Esophagus mucosa (tissue), 1 donor: ENCODE measurements at regions not wholly inside any gene's neighbourhood (a gene's known extent, or its start where the extent isn't known, plus 50 kb on each side); places are given as distances from the start of the nearest gene placed in this dataset.
"Not testable (repeated sequence)": the region's sequence is repeated elsewhere in the genome, so short reads cannot be mapped to it uniquely, and the experiment has no call there.

Experiments
- ATAC-seq: fragments of 200-7000 bp; cut with Tn5 transposase; one replicate; pipeline ENCODE4 v1.9.1; 2020
- donor health status: DM: yes; HTN: yes; CAD: no.

DNA sequence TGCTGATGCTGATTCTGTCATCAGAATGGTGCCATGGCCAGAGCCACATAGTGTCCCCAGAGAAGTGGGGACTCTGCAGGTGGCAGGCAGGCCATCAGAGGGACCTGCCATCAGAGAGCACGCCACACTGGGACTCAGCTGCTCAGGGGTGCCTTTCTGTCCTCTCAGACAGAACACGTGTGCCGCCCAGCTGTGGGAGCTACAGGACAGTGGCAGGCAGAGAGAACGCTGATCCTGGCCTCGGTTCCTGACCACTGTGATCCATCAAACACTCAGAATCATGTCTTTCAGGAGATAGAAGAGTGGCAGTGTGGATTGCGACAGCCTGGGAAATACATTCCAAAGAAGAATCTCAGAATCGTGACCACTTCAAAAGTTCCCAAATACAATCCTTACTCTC lies 497.2 kb upstream of the SALL3 start:
- ATAC-seq = no peak

DNA sequence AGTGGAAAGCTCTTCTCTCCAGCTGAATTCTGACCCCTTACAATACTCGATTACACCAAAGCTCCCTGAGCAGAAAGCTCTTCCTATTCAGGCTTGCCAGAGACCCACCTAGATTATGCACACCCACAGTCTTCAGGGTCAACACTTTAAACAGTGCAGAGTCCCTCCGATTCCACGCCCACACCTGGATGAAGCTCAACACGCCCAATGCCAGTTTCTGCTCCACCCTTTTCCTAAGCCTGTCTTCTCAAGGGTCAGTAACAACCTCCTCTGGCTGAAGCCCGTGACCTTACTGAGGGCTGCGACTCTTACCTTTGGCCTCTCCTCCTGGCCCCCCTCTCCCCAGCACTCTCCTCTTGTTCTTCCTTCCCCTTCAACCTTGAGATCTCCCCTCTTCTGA lies 492.0 kb upstream of the SALL3 start:
- ATAC-seq = no peak

DNA sequence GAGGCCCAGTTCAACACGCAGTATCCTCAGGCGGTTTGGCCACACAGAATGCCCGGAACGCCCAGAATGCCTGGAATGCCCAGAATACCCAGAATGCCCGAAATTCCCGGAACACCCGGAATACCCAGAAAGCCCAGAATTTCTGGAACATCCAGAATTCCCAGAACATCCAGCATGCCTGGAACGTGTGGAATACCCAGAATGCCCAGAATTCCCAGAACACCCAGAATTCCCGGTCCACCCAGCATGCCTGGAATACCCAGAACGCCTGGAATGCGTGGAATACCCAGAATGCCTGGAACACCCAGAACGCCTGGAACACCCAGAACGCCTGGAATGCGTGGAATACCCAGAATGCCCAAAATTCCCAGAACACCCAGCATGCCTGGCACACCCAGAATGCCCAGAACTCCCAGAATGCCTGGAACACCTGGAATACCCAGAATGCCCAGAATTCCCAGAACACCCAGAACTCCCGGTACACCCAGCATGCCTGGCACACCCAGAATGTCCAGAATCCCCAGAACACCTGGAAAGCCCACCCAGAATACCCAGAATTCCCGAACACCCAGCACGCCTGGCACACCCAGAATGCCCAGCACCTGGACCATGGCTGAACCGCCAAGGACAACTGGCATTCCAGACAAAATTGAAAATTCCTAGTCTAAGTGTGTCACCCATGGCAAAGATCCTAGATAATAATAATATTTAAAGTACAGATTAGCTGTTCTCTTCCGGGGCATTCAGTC lies 487.4 kb upstream of the SALL3 start:
- ATAC-seq = no peak

DNA sequence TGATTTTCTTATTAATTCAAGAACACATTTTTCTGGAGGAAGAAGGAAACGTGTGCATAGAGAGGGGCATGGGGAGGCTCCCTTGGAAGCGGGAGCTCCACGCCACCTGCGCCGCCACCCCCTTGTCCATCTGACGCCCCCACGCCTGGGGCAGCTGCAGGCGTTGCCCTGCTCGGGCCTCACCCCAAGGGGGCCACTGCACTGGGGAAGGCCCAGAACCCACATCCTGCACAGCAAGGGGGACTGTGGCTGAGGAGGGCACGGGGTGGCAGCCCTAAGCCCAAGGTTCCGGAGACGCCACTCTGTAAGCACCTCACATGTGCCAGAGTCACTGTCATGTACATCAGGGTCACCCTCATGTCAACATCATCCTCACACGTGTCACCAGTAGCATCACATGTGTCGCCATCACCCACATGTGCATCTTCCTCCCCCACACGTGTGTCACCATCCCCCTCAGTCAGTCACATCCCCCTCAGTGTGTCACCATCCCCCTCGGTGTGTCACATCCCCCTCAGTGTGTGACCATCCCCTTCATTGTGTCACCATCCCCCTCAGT lies 486.7 kb upstream of the SALL3 start:
- ATAC-seq = no peak

DNA sequence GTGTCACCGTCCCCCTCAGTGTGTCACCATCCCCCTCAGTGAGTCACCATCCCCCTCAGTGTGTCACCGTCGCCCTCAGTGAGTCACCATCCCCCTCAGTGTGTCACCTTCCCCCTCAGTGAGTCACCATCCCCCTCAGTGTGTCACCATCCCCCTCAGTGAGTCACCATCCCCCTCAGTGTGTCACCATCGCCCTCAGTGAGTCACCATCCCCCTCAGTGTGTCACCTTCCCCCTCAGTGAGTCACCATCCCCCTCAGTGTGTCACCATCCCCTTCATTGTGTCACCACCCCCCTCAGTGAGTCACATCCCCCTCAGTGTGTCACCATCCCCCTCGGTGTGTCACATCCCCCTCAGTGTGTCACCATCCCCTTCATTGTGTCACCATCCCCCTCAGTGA lies 486.1 kb upstream of the SALL3 start:
- not testable (repeated sequence) for ATAC-seq

DNA sequence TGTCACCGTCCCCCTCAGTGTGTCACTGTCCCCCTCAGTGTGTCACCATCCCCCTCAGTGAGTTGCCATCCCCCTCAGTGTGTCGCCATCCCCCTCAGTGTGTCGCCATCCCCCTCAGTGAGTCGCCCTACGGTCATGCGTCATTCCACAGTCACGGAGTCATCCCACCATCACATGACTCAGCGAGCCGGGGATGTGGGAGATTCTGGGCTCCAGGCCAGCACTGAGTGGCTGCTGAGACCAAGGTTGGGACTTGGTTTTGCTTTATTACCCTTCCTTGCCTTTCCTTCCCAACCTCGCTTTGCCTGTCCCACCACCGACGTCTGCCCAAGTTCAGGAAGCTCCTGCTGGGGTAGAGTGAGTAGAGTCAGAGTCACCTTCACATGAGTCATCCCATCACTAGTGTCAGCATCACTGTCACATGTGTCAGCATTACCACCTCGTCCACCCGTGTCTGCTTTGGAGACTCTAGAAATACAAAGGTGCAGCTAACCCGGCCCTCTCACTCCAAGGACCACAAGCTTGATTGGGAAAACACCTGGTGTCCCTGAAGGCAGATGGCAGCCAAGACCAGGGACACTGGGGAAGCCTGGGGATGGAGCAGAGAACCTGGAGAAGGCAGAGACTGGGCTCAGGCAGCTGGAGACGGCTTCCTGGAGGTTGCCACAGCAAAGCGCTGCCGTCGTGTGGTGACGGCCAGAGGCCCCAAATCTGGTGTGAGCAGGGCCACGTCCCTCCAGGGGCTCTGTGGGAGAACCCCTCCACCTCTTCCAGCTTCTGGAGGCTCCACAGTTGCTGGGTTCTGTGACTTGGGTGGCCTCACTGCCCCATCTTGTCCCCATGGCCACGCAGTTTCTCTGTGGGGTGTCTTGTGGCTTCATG lies 485.2 kb upstream of the SALL3 start:
- peak; percentile 68 for ATAC-seq

DNA sequence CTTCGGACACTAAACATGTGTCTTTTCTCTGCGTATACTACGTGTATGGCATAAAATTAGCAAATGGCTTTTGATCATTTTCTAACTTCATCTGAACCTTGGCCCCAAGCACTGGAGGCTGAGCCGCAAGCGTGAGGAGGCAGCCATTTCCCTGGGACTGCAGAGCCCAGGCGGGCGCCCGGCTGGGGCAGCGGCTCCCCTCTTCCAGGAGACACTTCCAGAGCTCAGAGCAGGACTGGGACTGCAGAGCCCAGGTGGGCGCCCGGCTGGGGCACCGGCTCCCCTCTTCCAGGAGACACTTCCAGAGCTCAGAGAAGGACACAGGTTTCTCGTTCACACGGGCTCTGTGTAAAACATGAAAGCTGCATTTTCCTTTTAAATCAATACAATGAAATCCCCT lies 484.1 kb upstream of the SALL3 start:
- ATAC-seq = no peak

DNA sequence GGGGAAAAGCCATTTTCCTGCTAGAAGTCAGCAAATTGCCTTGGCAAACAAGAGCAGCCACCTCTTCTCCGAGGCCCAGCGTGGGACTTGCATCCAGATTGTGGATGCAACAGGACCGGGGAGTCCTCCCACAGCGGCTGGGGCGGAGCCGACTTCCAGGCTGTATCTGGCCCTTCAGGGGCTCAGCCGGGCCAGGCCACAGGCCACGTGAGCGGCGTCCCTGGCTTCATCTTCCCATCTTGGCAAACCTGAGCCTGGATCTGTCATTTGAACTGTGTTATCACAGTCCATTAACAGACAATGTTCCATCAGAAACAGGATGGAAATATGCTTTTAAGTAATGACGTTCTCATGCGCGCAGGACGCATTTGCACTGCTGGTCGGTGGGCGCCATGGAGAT lies 483.5 kb upstream of the SALL3 start:
- ATAC-seq = no peak

DNA sequence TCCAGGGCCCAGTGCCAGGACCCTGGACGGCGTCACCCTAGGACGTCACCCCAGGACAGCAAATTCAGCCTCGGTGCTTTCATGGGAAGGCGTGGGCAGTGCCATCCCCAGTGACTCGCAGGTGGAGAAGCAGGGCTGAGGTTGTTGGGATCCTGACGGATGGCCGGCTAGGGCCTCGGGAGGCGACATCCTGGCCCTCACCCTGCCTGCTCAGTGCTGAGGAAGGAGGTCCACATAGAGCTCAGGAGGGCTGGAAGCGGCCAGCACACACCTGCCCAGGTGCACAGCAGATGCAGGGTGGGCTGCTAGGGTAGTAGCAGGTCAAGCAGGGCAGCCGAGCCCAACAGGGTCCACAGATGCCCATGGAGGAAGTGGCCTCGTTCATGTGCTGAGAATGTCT lies 482.0 kb upstream of the SALL3 start:
- ATAC-seq = no peak

DNA sequence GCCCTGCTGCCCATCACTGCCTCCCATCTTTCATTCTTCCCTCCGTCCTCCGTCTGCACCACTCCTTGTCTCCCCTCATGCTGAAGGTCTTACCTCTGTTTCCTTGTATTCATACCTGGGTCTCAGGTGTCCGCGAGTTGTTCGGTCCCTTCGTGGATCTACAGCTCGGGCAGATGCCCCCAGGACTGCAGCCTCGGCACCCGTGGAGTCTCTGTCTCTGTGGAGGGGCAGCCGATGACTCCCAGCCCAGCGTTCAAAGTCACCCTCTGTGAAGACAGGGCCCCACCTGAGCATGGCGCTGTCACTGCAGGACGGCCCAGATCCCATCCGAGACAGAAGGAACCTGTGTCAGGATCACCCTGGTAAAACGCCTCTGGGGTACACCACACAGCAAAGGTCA lies 480.0 kb upstream of the SALL3 start:
- ATAC-seq = no peak

DNA sequence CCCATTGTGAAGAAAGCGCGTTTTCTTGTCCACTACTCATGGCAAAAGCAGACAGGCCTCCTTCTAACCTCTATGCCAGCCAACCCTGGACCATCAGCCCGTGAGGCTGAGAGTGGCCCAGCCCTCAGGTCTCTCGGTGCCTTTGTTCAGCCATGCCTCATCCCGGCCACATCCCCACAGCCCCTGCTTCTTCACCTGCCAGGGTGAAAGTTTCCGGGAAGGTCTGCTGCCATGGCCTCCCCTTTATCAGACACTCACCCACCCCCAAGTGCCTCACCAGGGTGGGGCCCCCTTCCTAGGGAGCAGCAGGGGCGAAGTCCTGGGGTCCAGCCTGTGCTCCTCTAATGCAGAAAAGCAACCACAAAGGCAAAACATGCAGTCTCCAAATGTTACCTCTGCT lies 478.4 kb upstream of the SALL3 start:
- no peak for ATAC-seq

DNA sequence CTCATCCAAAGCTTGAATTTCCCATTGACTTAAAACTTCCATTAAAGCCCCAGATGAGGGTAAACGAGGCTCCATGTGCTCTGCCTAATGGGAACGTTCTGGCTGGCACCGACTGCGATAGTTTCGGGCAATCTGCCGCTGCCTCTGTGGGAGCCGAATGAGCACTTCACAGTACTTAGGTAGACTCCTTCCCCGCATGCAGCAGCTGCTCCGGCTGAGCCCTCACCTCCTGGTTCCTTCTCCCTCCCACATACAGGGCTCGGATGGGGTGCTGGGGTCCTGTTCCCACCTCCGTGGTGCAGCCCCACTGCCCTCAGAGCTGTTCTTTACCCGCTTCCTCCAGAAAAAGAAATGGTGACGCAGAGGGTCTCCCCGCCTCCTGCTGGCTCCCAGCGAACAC lies 476.5 kb upstream of the SALL3 start:
- ATAC-seq = no peak

DNA sequence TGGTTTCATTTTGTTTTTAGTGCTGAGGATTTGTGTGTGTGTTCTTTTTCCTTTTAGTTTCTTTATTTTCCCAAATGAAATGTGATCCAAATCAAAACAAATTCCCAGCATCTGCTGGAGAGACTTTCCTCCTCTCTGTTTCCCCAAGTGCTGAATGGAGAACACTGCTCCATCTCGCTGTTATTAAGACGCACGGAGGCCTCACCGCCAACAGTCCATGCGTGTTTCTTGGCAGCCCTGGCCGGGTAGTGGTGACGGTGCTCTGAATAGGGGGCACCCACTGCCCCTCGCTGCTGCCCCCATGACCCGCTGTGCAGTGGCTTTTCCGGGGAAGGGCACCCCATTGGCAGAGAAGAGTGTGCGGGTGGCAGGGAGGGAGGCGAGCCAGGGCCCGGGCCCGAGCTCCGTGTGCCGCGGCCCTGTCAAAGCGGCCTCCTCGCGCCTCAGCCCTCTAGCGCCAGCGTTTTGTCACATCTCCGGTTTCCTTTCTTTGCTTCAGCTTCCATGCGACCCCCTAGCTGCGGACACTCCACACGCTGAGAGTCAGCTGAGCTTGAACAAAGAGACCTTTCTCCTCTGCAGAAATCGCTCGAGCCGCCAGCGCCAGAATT lies 473.7 kb upstream of the SALL3 start:
- ATAC-seq = no peak

DNA sequence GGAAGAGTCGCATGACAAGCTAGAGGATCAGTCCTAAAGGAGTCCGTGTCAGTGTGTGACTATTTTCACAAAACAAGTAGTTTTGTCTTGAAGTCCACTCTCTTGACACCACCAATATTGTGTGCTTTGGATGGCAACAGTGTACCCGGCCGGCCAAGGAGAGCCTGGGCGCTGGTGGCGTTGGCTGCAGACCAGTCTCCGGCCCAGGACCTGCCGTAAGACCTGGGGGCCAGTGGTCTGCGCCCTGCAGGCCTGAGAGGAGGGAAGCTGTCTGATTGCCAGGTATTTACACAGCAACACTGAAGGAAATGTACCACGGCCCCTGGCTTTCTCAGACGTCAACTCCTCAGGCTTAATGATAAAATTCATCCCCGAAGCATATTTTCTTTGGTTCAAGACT lies 472.4 kb upstream of the SALL3 start:
- no peak for ATAC-seq

DNA sequence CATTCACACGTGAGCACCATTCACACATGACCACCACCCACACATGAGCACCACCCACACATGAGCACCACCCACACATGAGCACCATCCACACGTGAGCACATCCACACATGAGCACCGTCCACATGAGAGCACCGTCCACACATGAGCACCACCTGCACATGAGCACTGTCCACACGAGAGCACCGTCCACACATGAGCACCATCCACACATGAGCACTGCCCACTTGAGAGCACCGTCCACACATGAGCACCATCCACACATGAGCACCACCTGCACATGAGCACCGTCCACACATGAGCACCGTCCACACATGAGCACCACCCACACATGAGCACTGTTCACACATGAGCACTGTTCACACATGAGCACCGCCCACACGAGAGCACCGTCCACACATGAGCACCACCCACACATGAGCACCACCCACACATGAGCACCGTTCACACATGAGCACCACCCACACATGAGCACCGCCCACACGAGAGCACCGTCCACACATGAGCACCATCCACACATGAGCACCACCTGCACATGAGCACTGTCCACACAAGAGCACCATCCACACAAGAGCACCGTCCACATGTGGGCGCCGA lies 471.3 kb upstream of the SALL3 start:
- ATAC-seq = not testable (repeated sequence)

DNA sequence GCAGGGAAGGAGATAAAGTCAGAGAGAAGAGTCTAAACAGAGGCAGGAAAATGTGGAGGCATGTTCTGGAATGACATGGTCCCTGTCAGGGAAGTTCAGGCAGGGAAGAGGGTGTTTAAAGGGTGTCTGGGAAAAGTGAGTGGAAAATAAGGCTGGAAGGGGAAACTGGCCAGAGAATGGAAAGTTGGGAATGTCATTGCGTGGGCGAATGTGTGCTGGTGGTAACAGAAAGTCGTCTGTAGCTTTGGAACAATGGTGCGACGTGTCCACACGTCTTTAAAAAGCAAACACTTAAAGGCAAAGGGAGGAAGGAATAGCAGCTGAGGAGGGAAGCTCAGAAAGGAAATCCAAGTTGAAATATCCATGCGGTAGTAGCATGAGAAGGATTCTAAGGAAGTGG lies 469.5 kb upstream of the SALL3 start:
- no peak for ATAC-seq

DNA sequence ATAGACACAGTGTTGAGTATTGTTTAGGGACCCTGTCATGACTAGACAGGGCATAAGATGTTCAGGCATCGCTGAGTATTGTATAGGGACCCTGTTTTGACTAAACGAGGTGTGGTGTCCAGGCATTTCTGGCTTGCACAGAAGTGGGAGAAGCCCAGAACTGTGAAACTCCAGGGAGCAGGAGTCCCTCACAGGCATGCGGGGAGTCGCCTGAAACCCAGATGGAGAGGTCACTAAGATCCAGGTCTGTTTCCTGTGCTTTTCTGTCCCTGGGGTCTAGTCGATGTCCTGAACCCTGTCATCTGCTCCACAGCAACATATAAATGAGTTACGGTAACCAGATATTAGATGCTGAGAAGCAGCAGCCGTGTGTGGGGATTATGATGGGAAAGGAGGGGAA lies 469.0 kb upstream of the SALL3 start:
- ATAC-seq = no peak

DNA sequence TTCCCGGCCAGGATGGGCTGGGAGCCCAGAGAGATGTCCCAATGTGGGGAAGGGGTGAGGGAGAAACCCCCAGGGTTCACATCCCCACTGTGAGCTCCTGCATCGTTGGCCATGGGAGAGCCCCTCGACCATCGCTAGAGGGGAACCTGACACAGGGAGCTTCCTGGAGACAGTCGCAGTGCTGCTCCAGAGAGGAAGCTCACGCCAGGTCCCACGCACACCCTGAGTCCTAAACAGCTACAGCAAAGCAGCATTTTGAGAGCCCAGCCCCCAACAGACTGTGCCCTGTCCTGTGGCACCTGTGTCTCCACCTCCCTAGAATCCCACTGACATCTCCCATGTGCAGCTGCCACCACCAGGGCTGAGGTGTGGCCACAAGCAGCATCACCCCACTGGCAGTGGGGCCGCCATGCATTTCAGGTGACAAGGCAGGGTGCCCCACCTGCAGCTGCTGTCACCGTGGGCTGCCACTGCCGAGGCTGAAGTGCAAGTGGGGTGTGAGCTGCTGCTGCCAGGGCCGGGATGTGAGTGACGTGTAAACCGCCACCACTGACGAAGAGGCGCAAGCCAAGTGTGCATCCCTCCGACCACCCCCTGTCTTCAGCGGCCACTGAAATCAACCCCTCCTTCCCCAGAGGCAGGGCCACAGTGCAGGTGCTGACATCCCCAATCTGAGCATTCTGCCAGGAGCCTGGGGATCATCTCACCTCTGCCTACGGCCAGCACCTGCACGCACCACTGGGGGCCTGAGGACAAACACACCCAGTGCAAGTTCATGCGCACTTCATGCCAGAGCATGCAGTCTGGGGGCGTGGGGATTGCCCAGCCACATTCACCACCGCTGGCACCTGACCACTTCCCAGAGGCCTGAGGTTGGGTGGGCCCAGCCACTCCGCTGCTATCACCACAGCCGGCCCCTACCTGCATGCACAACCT lies 467.7 kb upstream of the SALL3 start:
- no peak for ATAC-seq

DNA sequence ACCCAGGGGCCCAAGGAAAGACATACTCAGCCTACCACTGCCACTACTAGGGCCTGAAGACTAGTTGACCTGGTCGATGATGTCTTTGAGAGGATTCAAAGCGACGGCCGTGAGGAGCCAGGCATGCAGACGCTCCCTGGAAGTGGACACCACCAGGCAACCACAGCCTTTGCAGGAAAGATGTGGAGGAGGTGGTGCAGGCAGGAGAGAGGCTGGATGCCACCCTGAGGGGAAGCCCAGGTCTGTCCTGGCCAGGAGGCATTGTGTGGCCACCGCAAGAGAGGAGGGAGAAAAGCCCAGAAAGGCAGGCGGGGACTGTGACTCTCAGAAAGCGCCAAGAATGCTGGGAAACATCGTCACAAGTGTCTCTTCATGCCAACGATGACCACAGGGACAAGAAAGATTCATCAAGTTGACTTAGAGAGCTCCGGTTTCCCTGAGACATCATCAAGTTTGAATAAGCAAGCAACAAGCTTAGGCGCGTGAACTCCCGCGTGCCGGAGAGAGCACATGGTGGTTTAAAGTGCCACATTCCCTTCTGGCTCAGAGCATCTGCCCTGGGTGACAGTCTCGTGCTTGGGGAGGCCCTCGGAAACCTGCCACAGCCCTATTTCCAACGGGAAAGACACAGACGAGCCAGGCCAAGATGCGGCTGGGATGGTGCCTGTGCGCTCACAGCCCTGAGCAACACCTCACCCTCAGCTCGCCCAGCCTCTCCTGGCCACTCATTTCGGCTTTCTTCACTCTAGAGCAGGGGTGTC lies 464.5 kb upstream of the SALL3 start:
- ATAC-seq = no peak

DNA sequence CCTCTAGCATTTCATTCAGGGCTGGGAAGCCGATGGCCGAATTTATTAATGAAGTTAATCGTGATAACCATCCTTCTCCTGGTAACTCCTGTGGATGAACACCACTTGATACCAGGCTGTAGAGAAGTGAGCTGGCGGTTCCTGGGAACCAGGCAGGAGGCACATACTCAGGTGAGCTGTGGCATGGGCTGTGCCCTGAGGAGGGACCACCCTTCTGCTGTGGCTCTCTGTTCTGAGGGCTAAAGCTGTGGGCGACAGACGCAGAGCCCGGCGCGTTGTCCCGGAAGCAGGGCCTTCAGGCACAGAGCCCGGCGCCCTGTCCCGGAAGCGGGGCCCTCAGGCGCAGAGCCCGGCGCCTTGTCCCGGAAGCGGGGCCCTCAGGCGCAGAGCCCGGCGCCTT lies 462.3 kb upstream of the SALL3 start:
- no peak for ATAC-seq

DNA sequence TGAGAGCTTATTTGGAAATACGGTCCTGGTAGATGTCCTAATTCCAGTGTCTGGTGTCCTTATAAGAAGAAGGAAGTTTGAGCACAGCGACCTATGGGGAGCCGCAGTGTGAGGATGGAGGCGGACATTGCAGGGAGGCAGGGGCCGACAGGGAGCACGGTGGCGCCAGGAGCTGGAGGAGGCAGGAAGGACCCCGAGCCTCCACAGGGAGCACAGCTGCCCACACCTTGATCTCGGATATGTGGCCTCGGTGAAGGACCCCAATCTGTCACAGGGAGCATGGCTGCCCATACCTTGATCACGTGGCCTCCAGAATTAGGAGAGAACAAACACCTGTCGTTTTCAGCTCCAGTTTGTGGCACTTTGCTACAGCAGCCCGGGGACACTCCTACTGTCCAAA lies 461.6 kb upstream of the SALL3 start:
- ATAC-seq = no peak
